Osteoblast (primary cell): ENCODE measurements at regions not wholly inside any gene's neighbourhood (a gene's known extent, or its start where the extent isn't known, plus 50 kb on each side); places are given as distances from the start of the nearest gene placed in this dataset.
A peak's percentile ranks its signal among the peaks of the same experiment; 100 is the strongest.

ENCODE experiments used
- DNase-seq: peaks from one replicate; pipeline ENCODE4 v3.0.0; 2011; ENCODE audit warnings: low spot score, mixed read lengths; ENCODE audit not compliant: insufficient read length; ENCODE audit errors: missing footprints
- H2AFZ ChIP-seq: 2 replicates; pipeline ENCODE4 v1.6.0; 2011; ENCODE audit warnings: mild to moderate bottlenecking, low read length
- H3K27ac ChIP-seq: 2 replicates; pipeline ENCODE4 v1.5.1; 2011; ENCODE audit warnings: mild to moderate bottlenecking, low read depth, low read length, moderate library complexity
- H3K27me3 ChIP-seq: 2 replicates; pipeline ENCODE4 v1.6.0; 2012; ENCODE audit warnings: mild to moderate bottlenecking, control low read depth, inconsistent platforms, low read length, moderate library complexity; ENCODE audit not compliant: insufficient read depth
- H3K36me3 ChIP-seq: 2 replicates; pipeline ENCODE4 v1.5.1; 2011; ENCODE audit warnings: mild to moderate bottlenecking, low read length, control low read depth, moderate library complexity; ENCODE audit not compliant: insufficient read depth
- H3K4me1 ChIP-seq: 2 replicates; pipeline ENCODE4 v1.5.1; 2011; ENCODE audit warnings: mild to moderate bottlenecking, low read length, control low read depth, moderate library complexity; ENCODE audit not compliant: insufficient read depth
- H3K4me2 ChIP-seq: 2 replicates; pipeline ENCODE4 v1.6.0; 2011; ENCODE audit warnings: mild to moderate bottlenecking, low read length; ENCODE audit not compliant: insufficient read depth
- H3K4me3 ChIP-seq: fragments of 200-600 bp; sonication (generic); 3 replicates; pipeline ENCODE4 v1.5.1; 2012; ENCODE audit warnings: mild to moderate bottlenecking, low read length, inconsistent platforms; ENCODE audit not compliant: insufficient read depth
- H3K79me2 ChIP-seq: 2 replicates; pipeline ENCODE4 v1.6.0; 2012; ENCODE audit warnings: mild to moderate bottlenecking, low read length, control low read depth, inconsistent platforms; ENCODE audit not compliant: insufficient read depth
- H3K9me3 ChIP-seq: 2 replicates; pipeline ENCODE4 v1.5.1; 2011; ENCODE audit warnings: low read depth, low read length, control low read depth
- H4K20me1 ChIP-seq: 2 replicates; pipeline ENCODE4 v1.6.0; 2012; ENCODE audit warnings: mild to moderate bottlenecking, low read length, control low read depth; ENCODE audit not compliant: insufficient read depth
- TF ChIP-seq, protein P1 (sequence below): IDR thresholded peaks from 2 replicates; pipeline ENCODE4 v1.5.1; 2011; ENCODE audit warnings: mild to moderate bottlenecking, low read depth, low read length, moderate library complexity; ENCODE audit errors: extremely low read depth

DNA sequence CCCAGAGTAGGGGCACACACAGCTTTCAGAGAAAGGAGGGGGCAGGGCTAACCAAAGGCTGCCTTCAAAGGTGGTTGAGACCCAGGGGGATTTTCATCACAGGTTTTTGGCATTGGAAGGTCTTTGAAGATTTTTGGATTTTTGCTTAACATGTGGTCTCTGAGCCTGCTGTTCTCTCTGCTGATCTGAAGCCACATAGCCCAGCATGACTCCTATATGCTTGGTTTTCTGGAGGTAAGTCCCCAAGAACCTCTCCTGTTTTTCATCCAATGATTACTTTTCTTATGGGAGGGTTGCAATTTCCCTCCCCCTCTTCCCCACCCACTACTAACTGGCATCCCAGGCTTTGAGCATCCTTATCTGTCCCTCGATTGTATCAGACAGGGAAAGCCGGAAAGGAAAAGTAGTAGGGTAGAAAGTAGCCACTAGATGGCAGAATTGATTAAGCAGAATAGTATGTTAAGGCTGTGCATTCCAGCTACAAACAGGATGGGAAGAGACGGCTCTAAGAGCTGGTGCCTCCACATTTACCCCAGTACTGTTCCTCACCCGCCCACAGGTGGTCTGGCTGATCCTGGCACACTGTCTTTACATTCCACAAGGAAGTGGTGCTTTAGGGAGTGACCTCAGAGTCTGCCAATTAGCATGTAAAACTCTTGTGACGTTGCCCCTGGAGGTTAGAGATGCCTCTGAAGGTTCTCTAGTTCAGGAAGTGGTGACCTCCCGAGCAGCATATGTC, 218.9 kb upstream of the EDNRB start:
- H2AFZ ChIP-seq = peak overlapping the region; percentile 78
- TF ChIP-seq, protein P1, sequence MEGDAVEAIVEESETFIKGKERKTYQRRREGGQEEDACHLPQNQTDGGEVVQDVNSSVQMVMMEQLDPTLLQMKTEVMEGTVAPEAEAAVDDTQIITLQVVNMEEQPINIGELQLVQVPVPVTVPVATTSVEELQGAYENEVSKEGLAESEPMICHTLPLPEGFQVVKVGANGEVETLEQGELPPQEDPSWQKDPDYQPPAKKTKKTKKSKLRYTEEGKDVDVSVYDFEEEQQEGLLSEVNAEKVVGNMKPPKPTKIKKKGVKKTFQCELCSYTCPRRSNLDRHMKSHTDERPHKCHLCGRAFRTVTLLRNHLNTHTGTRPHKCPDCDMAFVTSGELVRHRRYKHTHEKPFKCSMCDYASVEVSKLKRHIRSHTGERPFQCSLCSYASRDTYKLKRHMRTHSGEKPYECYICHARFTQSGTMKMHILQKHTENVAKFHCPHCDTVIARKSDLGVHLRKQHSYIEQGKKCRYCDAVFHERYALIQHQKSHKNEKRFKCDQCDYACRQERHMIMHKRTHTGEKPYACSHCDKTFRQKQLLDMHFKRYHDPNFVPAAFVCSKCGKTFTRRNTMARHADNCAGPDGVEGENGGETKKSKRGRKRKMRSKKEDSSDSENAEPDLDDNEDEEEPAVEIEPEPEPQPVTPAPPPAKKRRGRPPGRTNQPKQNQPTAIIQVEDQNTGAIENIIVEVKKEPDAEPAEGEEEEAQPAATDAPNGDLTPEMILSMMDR = peak; percentile 69
- H3K79me2 ChIP-seq = no peaks in the 10 kb centered on the region
- peak overlapping the region; percentile 73 for H3K4me2 ChIP-seq
- no peak overlapping the region for H3K27ac ChIP-seq
- DNase-seq = peak; percentile 36
- no peaks in the 10 kb centered on the region for H3K36me3 ChIP-seq
- H3K27me3 ChIP-seq = no peaks in the 10 kb centered on the region
- H4K20me1 ChIP-seq = no peaks in the 10 kb centered on the region
- H3K4me3 ChIP-seq = peak overlapping the region; percentile 9
- H3K4me1 ChIP-seq = no peaks in the 10 kb centered on the region
- no peaks in the 10 kb centered on the region for H3K9me3 ChIP-seq

DNA sequence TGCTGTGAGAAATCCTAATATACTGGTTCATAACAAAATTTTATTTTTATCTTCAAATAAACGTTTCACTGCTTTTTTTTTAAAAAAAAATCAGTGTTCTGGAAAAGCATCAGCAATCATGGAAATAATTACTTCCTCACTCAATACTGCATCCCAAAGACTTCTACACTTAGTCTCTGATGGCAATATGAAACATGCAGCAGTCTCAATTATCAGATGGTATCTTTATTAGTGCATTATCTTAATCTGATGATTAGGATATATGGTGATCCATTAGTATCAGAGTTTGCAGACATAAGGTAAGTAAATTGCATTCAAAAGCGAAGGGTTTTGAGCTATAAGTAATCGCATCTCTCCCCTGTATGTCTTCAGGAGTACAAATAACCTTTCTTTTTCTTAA, 218.3 kb upstream of the EDNRB start:
- H3K79me2 ChIP-seq = no peaks in the 10 kb centered on the region
- TF ChIP-seq, protein P1 = no peak
- DNase-seq = no peak
- no peaks in the 10 kb centered on the region for H3K9me3 ChIP-seq
- no peak overlapping the region for H3K27ac ChIP-seq
- no peak overlapping the region for H2AFZ ChIP-seq
- H3K4me1 ChIP-seq = no peaks in the 10 kb centered on the region
- H3K27me3 ChIP-seq = no peaks in the 10 kb centered on the region
- H3K4me3 ChIP-seq = no peak overlapping the region
- no peaks in the 10 kb centered on the region for H3K36me3 ChIP-seq
- no peak overlapping the region for H3K4me2 ChIP-seq
- H4K20me1 ChIP-seq = no peaks in the 10 kb centered on the region

DNA sequence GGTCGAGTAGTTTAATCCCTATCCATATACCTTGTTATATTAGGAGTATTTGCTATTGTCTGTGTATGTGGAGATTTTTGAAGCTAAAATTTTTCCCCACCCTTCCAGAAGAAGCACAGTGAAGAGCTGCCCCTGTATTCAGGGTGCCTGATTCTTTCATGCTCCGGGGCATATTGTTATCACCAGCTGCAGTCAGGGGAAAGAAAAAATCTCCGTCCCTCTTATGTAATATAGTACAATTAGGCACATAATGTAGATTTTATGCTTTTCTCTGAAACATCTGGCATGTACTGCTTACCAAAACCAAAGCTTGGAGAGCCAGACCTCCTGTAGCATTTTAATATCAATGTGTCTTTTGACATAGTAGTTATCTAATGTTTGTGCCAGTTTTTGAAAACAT, 214.9 kb upstream of the EDNRB start:
- Histone ChIP-seq H4K20me1 (no peaks in the 10 kb centered on the region), H2AFZ (no peak overlapping the region), H3K4me1 (no peaks in the 10 kb centered on the region), H3K27me3 (no peaks in the 10 kb centered on the region), H3K27ac (no peak overlapping the region), H3K4me3 (no peak overlapping the region), H3K79me2 (no peaks in the 10 kb centered on the region), H3K4me2 (no peak overlapping the region), H3K9me3 (no peaks in the 10 kb centered on the region), H3K36me3 (no peaks in the 10 kb centered on the region)
- DNase-seq = no peak
- TF ChIP-seq, protein P1 = no peak

DNA sequence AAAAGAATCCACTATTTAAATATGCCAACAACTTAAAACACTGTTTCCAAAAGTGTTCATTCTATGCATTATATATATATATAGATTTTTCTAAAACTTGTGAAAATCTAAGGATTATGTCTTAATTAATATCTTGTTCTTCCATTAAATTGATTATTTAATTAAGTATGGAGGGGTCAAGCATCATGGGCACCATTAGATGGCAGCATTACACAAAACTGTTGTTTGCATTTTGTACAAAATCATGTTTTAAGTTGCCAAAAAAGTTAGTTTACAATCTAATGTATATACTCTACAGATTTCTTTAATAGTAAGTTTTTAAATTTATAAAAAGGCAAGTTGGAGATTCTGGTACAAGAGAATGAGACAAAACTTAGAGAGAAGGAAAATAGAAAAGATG, 213.2 kb upstream of the EDNRB start:
- no peaks in the 10 kb centered on the region for H3K4me1 ChIP-seq
- no peak overlapping the region for H3K4me2 ChIP-seq
- H3K27me3 ChIP-seq = no peaks in the 10 kb centered on the region
- TF ChIP-seq, protein P1 = peak; percentile 36
- no peaks in the 10 kb centered on the region for H4K20me1 ChIP-seq
- H2AFZ ChIP-seq = no peak overlapping the region
- H3K9me3 ChIP-seq = no peaks in the 10 kb centered on the region
- DNase-seq = no peak
- no peak overlapping the region for H3K4me3 ChIP-seq
- no peaks in the 10 kb centered on the region for H3K79me2 ChIP-seq
- H3K36me3 ChIP-seq = no peaks in the 10 kb centered on the region
- no peak overlapping the region for H3K27ac ChIP-seq
